ENCODE measurements at regions not wholly inside any gene's neighbourhood (a gene's known extent, or its start where the extent isn't known, plus 50 kb on each side); places are given as distances from the start of the nearest gene placed in this dataset.

GRCh38 chr3:190737446-190737845 is 125.0 kb downstream of the GMNC start:
- TF ChIP-seq, protein P1, sequence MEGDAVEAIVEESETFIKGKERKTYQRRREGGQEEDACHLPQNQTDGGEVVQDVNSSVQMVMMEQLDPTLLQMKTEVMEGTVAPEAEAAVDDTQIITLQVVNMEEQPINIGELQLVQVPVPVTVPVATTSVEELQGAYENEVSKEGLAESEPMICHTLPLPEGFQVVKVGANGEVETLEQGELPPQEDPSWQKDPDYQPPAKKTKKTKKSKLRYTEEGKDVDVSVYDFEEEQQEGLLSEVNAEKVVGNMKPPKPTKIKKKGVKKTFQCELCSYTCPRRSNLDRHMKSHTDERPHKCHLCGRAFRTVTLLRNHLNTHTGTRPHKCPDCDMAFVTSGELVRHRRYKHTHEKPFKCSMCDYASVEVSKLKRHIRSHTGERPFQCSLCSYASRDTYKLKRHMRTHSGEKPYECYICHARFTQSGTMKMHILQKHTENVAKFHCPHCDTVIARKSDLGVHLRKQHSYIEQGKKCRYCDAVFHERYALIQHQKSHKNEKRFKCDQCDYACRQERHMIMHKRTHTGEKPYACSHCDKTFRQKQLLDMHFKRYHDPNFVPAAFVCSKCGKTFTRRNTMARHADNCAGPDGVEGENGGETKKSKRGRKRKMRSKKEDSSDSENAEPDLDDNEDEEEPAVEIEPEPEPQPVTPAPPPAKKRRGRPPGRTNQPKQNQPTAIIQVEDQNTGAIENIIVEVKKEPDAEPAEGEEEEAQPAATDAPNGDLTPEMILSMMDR (IDR thresholded peaks at IDR 0.05; ENCODE audit: low read length): no peak
- no peak for TF ChIP-seq EZH2 (IDR thresholded peaks at IDR 0.05; ENCODE audit: borderline replicate concordance, low read length)
